ENCODE measurements at regions not wholly inside any gene's neighbourhood (a gene's known extent, or its start where the extent isn't known, plus 50 kb on each side); places are given as distances from the start of the nearest gene placed in this dataset.
A peak's percentile ranks its signal among the peaks of the same experiment; 100 is the strongest.

- TF ChIP-seq EZH2 (IDR thresholded peaks at IDR 0.05; ENCODE audit: low read depth): no peak
- TF ChIP-seq, protein P1, sequence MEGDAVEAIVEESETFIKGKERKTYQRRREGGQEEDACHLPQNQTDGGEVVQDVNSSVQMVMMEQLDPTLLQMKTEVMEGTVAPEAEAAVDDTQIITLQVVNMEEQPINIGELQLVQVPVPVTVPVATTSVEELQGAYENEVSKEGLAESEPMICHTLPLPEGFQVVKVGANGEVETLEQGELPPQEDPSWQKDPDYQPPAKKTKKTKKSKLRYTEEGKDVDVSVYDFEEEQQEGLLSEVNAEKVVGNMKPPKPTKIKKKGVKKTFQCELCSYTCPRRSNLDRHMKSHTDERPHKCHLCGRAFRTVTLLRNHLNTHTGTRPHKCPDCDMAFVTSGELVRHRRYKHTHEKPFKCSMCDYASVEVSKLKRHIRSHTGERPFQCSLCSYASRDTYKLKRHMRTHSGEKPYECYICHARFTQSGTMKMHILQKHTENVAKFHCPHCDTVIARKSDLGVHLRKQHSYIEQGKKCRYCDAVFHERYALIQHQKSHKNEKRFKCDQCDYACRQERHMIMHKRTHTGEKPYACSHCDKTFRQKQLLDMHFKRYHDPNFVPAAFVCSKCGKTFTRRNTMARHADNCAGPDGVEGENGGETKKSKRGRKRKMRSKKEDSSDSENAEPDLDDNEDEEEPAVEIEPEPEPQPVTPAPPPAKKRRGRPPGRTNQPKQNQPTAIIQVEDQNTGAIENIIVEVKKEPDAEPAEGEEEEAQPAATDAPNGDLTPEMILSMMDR (conservative IDR thresholded peaks at IDR 0.05): peak; percentile 77
Measured at GRCh38 chr17:79391376-79392233, 219.2 kb downstream of the RBFOX3 start.
